GM11168 (cell line): ENCODE measurements at regions not wholly inside any gene's neighbourhood (a gene's known extent, or its start where the extent isn't known, plus 50 kb on each side); places are given as distances from the start of the nearest gene placed in this dataset.

Experiments
- in situ Hi-C: fragments of 300-500 bp; cut with MboI; formaldehyde crosslinking; loops from one replicate; pipeline ENCODE4 v1.12.0; 2022; ENCODE audit warnings: low sequenced_read_pairs; ENCODE audit not compliant: unreplicated experiment

DNA sequence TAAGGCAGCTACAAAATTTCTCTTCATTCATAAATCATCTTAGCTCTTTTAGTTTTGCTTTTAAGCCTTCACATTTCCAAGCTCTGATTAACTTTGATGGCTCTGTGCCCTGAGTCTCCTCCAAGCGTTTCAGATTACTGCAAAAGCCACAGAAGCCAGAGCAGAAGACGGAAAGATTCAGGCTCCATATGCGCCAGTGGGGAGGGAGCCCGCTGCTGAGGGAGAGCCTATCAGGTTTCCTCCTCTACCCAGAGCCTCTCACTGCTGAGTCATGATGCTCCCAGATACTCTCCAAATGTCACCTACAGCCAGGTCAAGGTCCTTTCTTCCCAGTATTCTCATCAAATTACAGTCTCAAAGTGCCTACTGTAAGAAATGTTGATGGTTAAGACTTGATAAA lies 193.6 kb downstream of the RAP2A start:
- in situ Hi-C loops: no loop called here

- in situ Hi-C loops: no loop called here
Observed at GRCh38 chr13:97629601-97630272, 195.8 kb downstream of the RAP2A start.

DNA sequence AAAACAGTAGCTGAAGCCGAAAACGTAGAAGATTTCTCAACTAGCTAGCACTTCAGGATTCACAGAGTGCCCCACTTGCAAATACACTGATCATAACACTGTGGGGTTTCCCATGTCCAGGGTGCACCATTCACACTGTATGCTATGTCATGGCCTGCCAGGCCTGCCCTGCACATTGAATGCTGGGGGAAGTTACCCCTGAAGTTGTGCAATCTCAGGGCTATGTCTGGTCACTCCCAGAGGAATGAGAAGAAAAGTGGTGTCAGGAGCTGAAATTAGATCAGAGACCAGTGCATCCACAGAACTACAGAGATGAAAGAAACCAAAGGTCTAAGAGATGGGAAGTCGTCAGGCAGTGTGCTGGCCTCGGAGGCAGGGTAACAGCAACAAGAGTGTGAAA lies 196.8 kb downstream of the RAP2A start:
- in situ Hi-C loops: no loop called here

DNA sequence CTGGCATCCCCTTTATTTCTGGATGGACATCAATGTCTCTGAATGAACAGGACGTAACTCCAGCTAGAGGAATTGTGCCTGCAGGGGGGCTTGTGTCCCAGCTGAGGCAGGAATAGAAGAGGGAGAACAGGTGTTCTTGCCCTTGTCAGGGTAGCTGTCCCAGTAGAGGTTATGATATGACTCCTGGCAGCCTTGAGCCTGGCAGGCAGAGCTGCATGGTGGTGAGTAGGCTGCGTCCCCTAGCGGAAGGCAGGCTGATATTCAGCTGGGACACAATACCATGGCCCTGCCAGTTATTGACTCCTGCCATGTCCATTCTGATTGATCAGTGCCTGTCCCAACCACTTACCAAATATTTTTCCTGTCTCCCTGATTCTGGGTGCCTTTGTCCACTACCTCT lies 197.2 kb downstream of the RAP2A start:
- in situ Hi-C loops: no loop called here

DNA sequence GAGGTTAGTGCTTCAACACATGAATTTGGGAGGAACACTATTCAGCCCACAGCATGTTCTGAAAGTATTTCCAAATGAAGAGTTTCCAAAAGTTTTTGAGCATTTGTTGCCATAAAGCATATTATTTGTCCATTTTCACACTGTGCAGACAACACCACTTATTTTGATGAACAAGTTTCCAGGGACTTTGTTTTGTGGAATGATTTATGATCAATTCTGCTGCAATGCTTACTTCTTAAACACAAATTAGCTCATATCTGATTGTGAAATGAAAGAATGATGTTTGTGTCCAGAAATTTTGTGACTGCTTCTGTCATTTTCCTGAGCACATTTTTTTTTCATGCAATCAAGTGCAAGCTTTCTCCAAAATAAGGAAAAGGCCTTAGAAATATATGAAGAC lies 205.3 kb downstream of the RAP2A start:
- in situ Hi-C loops: no loop called here

DNA sequence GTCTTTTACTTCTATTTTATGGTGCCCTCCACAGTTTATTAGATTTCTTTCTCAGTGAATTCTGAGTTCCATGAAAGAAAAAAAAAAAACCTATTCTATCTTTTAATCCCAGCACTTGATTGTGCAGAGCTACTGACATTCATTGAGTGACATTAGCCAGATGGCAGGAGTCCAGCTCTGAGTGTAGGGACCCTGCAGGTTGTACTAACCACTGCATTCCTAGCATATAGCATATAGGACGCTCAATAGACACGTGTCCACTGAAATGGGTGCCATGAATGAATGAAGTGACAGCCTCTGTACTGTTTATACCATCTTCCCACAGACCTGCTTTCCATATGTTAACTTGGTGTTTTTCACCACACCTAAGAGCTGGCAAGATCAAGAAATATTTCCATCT lies 206.3 kb downstream of the RAP2A start:
- in situ Hi-C loops: no loop called here

DNA sequence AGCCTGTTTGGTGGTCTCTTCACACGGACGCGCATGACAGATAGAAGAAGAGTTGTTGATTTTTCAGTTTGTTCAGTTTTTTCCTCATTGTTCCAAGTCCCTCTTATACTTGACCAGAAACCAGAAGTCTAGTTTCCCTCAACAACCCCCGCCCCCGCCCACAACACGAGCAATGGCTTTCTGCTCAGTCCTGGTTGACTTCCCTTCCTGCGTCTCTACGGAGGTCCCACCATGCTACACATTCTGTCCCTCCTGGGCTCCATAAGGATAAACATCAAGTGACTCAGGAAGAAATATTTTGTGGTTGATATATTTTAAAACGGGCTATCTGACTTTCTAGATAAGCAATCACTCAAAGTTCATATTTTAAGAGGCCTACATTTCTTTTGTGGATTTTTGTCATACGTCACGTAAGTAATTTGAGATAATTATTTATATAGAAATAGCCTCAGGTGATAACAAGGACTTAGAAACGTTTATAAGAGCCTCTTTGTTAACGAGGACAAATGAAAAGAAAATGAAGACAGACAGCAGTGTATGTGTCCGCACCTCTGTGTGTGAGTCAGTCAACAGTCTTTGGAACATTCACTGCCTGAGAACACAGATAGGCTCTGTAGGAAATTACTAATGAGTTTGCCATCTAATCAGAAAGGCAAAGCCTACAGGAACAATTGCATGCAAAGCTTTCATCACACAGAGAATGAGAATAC lies 214.4 kb downstream of the RAP2A start:
- in situ Hi-C loops: no loop called here

- in situ Hi-C loops: no loop called here
Observed at GRCh38 chr13:97648881-97649224, 214.9 kb downstream of the RAP2A start.

- in situ Hi-C loops: no loop called here
Observed at GRCh38 chr13:97653443-97654140, 219.6 kb downstream of the RAP2A start.

GRCh38 chr13:97654236-97654635 lies 220.3 kb downstream of the RAP2A start:
- in situ Hi-C loops: no loop called here

- in situ Hi-C loops: no loop called here
Observed at GRCh38 chr13:97658556-97658955, 224.6 kb downstream of the RAP2A start.

- in situ Hi-C loops: no loop called here
Observed at GRCh38 chr13:97659602-97660001, 225.6 kb downstream of the RAP2A start.

- in situ Hi-C loops: no loop called here
Observed at GRCh38 chr13:97660594-97661260, 226.8 kb downstream of the RAP2A start.

DNA sequence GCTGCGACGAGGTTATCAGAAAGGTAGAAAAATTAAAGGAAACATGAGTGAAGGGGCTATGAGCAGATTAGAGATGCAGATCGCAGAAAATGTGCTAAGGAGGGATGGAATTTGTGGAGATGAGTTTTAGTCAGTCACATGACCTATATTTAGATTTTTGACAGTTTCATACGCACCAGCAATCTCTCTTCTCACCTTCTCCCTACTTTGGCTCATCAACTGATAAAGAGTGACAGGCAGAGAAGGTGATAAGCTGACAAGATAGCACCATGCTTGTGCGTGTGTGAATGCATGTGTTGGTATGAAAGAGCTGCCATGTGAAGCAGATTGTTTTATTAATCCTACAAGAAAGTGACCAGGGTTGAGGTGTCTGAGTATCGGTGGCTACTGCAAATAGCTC lies 252.6 kb downstream of the RAP2A start:
- in situ Hi-C loops: no loop called here

DNA sequence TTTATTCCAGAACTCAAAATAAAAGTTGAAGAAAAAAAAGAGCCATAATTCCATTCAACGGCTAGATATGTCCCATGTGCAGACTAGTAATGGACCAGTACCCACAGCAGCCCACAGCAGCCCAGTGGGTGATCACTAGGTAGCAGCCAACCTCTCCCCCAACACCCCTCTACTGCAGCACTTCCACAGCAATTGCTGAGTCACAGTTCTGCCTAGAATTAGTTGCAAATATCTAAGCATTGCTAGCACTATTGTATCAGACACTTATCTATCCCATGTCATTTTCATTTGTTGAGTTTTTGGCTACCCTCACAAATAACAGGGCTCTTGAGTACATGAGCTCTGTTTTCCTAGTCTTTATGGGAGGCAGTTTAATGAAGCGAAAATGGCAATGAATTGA lies 258.7 kb downstream of the RAP2A start:
- in situ Hi-C loops: no loop called here

GRCh38 chr13:97695684-97696083 lies 257.8 kb upstream of the IPO5 start:
- in situ Hi-C loops: no loop called here

- in situ Hi-C loops: no loop called here
Observed at GRCh38 chr13:97696921-97697320, 256.6 kb upstream of the IPO5 start.

- in situ Hi-C loops: no loop called here
Observed at GRCh38 chr13:97700306-97700848, 253.1 kb upstream of the IPO5 start.

- in situ Hi-C loops: no loop called here
Observed at GRCh38 chr13:97702614-97703013, 250.9 kb upstream of the IPO5 start.

GRCh38 chr13:97710797-97711196 lies 242.7 kb upstream of the IPO5 start:
- in situ Hi-C loops: no loop called here

DNA sequence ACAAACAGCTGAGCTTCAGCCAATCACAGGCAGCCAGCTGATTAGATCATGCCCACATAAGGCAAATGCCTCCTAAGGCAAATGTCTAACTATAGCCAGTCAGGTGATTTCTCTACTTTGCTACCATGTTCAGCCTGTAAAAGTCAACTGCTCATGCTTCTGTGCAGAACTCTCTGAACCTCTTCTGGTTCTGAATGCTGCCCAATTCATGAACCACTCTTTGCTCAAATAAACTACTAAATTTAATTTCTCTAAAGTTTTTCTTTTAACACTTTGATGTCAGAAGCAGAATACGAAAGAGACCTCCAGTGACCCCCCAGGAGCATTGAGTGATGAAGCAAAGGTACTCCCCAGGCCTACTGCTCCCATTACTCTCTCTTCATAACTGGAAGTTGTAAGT lies 240.7 kb upstream of the IPO5 start:
- in situ Hi-C loops: no loop called here
